Thymus (tissue), 11 donors: ENCODE measurements at regions not wholly inside any gene's neighbourhood (a gene's known extent, or its start where the extent isn't known, plus 50 kb on each side); places are given as distances from the start of the nearest gene placed in this dataset.

Experiments used
- DNase-seq, 9 donors: peaks; one replicate each; pipeline ENCODE4 v3.0.0-alpha.2; 2013; ENCODE audit warnings: low spot score in 9 of 9, low read depth in 6 of 9, missing footprints in 1 of 9
- H3K27ac ChIP-seq, 2 donors: one replicate each; pipeline ENCODE4 v1.5.1; 2013; ENCODE audit warnings: control low read depth in 1 of 2, low read depth in 1 of 2, low read length in 1 of 2, mild to moderate bottlenecking in 1 of 2, moderate library complexity in 1 of 2
- H3K27me3 ChIP-seq, 2 donors: one replicate each; pipeline ENCODE4 v1.5.1; 2013; ENCODE audit warnings: low read length in 1 of 2; ENCODE audit not compliant: control insufficient read depth in 2 of 2, insufficient read depth in 1 of 2
- H3K36me3 ChIP-seq, 2 donors: one replicate each; pipeline ENCODE4 v1.5.1; 2013; ENCODE audit warnings: low read length in 1 of 2, mild to moderate bottlenecking in 1 of 2, moderate library complexity in 1 of 2; ENCODE audit not compliant: control insufficient read depth in 2 of 2, insufficient read depth in 2 of 2
- H3K4me1 ChIP-seq, 2 donors: one replicate each; pipeline ENCODE4 v1.5.1; 2013; ENCODE audit warnings: low read length in 2 of 2; ENCODE audit not compliant: control insufficient read depth in 2 of 2, insufficient read depth in 2 of 2
- H3K4me3 ChIP-seq, 2 donors: one replicate each; pipeline ENCODE4 v1.5.1; 2013; ENCODE audit warnings: low read length in 2 of 2, control low read depth in 1 of 2, mild to moderate bottlenecking in 1 of 2
- H3K9me3 ChIP-seq, 2 donors: one replicate each; pipeline ENCODE4 v1.5.1; 2013; ENCODE audit warnings: low read length in 1 of 2, mild to moderate bottlenecking in 1 of 2; ENCODE audit not compliant: control insufficient read depth in 2 of 2, insufficient read depth in 1 of 2
- WGBS: extraction: QIAGEN DNeasy Blood & Tissue Kit; methylation state at CpG from one replicate; pipeline ENCODE4 v1.1.7; 2013; 5-methylcytosine and 5-hydroxymethylcytosine counted together
- donor health status: healthy.

- WGBS, result 73% methylated on average over 8 of the region's 8 CpGs
- Histone ChIP-seq H3K4me3 (no peak overlapping the region), H3K4me1 (no peaks in the 10 kb centered on the region), H3K9me3 (no peaks in the 10 kb centered on the region), H3K27me3 (peaks cover 2 to 75% of the 10 kb centered on the region in 2 donors), H3K27ac (no peak overlapping the region), H3K36me3 (no peaks in the 10 kb centered on the region)
- DNase-seq, result no peak
These were observed 137.1 kb upstream of the PRR20G start for GRCh38 chr3:127424766-127425504.

GRCh38 chr3:127423856-127424765 lies 136.3 kb upstream of the PRR20G start:
- H3K4me1 ChIP-seq, result no peaks in the 10 kb centered on the region
- no peak overlapping the region for H3K27ac ChIP-seq
- no peak overlapping the region for H3K4me3 ChIP-seq
- whole genome bisulfite sequencing, result 58% methylated on average over 23 of the region's 23 CpGs
- H3K36me3 ChIP-seq, result no peaks in the 10 kb centered on the region
- no peak for DNase-seq
- H3K27me3 ChIP-seq, result peaks cover 2 to 83% of the 10 kb centered on the region in 2 donors
- no peaks in the 10 kb centered on the region for H3K9me3 ChIP-seq

GRCh38 chr3:127422663-127423375 lies 135.0 kb upstream of the PRR20G start:
- H3K36me3 ChIP-seq, result no peaks in the 10 kb centered on the region
- no peaks in the 10 kb centered on the region for H3K4me1 ChIP-seq
- H3K27me3 ChIP-seq, result peaks cover 2 to 88% of the 10 kb centered on the region in 2 donors
- DNase-seq, result no peak
- 58% methylated on average over 26 of the region's 26 CpGs for WGBS
- no peak overlapping the region for H3K4me3 ChIP-seq
- no peak overlapping the region for H3K27ac ChIP-seq
- no peaks in the 10 kb centered on the region for H3K9me3 ChIP-seq

DNA sequence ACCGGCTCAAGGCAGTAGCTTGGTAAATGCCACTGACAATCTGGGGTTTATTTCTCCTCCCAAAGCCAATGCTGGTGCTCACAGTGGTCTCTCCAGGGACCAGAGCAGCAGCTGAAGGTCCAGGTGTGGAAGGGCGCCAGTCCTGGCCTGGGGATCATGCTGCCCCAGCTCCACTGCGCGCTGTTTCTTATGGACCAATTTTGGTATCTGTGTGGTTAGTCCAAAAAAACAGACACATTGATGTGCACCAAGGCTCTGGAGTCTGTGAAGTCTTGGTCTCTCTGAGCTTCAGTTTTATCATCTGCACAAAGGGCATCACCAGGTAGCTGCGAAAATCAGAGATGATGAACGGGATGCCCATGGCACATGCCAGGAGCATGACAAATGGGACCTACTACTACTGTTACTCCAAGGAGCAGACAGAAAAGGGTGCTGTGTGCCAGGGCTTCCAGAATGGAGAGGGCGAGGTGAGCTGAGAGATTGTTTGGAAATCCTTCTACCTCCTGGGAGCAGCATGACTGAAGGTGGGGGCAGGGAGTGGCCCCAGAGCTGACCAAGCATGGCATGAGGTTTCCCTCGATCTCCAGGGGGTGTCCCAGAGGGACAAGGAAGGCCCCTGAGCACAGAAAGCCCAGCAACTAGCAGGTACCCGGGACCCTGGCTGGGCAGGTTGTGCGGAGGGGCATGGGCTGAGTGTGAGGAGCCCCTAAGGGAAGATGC lies 134.3 kb upstream of the PRR20G start:
- Histone ChIP-seq H3K36me3 (no peaks in the 10 kb centered on the region), H3K4me3 (no peak overlapping the region), H3K27me3 (peaks cover 2 to 85% of the 10 kb centered on the region in 2 donors), H3K9me3 (no peaks in the 10 kb centered on the region), H3K27ac (no peak overlapping the region), H3K4me1 (no peaks in the 10 kb centered on the region)
- no peak for DNase-seq
- 89% methylated on average over 10 of the region's 10 CpGs for WGBS

GRCh38 chr3:127420829-127421228 lies 133.0 kb upstream of the PRR20G start:
- 42% methylated on average over 7 of the region's 7 CpGs for WGBS
- Histone ChIP-seq H3K4me1 (no peaks in the 10 kb centered on the region), H3K27ac (no peak overlapping the region), H3K36me3 (no peaks in the 10 kb centered on the region), H3K4me3 (no peak overlapping the region), H3K27me3 (peaks cover 2 to 77% of the 10 kb centered on the region in 2 donors), H3K9me3 (no peaks in the 10 kb centered on the region)
- no peak for DNase-seq

DNA sequence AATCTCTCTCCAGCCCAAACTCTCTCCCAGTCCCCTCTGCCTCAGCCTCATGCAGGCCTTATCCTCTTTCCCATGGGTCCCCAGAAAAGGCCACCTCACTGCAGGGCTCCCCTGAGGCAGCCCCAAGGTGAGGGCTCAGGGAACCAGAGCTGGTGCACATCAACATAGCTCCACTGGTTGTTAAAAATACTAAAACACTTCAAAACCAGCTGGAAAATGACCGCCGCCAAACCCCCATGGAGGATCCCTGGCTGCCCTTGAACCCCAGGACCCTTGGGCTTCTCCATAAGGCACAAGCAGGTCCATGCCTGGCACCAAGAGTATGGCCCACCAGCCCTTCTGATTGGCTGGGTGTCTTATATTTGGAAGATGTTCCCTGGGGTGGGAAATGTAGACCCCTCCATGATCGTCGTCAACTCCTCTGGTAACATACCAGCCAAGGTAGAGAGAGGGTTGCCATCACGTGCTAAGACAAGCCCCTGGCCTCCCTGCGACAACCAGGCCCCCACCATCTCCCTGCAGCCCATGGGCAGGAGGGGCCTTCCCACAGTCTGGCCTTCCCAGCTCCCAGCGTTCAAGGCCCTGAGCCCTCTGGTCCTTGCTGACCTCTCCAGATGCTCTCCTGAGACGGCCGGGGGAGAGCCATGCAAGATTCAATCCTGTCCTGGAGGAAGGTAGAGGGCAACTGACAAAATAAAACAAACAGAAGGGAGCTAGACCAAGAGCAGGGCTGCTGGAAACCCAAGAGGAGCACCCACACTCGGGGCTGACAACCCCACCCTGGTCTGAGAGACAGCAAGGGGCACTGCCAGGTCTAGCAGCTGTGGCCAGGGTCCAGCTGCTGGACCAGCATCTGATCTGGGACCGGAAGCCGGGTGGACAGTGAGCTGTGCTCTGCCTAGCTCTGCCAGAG lies 132.1 kb upstream of the PRR20G start:
- Histone ChIP-seq H3K9me3 (no peaks in the 10 kb centered on the region), H3K27me3 (peaks cover 2 to 68% of the 10 kb centered on the region in 2 donors), H3K36me3 (no peaks in the 10 kb centered on the region), H3K4me1 (no peaks in the 10 kb centered on the region), H3K4me3 (no peak overlapping the region), H3K27ac (no peak overlapping the region)
- DNase-seq, result no peak
- WGBS, result 80% methylated on average over 12 of the region's 12 CpGs

DNA sequence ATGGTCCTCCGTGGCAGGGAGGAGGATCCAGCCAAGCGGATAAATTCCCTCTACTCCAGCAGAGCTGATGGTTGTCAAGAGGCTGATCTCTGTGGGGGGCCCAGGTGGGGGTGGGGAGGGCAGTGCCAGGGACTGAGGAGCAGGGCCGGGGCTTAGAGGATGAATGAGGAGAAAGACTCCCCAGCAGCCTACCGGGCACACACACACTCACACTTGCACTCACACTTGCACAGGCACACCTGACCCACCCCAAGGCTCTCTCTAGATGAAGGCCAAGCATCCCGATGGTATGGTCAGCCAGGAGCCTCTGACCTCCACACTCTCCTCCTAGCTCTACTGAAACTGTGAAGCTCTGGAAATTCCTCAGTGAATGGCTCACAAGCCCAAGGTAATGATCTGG lies 131.3 kb upstream of the PRR20G start:
- no peaks in the 10 kb centered on the region for H3K9me3 ChIP-seq
- H3K27ac ChIP-seq, result no peak overlapping the region
- no peak overlapping the region for H3K4me3 ChIP-seq
- H3K36me3 ChIP-seq, result no peaks in the 10 kb centered on the region
- peaks cover 2 to 65% of the 10 kb centered on the region in 2 donors for H3K27me3 ChIP-seq
- 57% methylated on average over 5 of the region's 5 CpGs for WGBS
- DNase-seq, result no peak
- no peaks in the 10 kb centered on the region for H3K4me1 ChIP-seq

- H3K4me1 ChIP-seq, result no peaks in the 10 kb centered on the region
- DNase-seq, result no peak
- H3K4me3 ChIP-seq, result no peak overlapping the region
- WGBS, result 78% methylated on average over 4 of the region's 4 CpGs
- no peak overlapping the region for H3K27ac ChIP-seq
- H3K27me3 ChIP-seq, result peaks cover 2 to 64% of the 10 kb centered on the region in 2 donors
- no peaks in the 10 kb centered on the region for H3K36me3 ChIP-seq
- no peaks in the 10 kb centered on the region for H3K9me3 ChIP-seq
These were observed 130.8 kb upstream of the PRR20G start for GRCh38 chr3:127418560-127419147.
